HT1080 (cell line): ENCODE measurements at regions not wholly inside any gene's neighbourhood (a gene's known extent, or its start where the extent isn't known, plus 50 kb on each side); places are given as distances from the start of the nearest gene placed in this dataset.
"Not testable (repeated sequence)": the region's sequence is repeated elsewhere in the genome, so short reads cannot be mapped to it uniquely, and the experiment has no call there.

Experiments used
- DNase-seq: peaks from one replicate; pipeline ENCODE4 v3.0.0-alpha.2; 2015; ENCODE audit warnings: low read depth

- DNase-seq: no peak
Measured at GRCh38 chr6:150735341-150735851, 130.1 kb upstream of the MTHFD1L start.

GRCh38 chr6:150738092-150738629, 127.3 kb upstream of the MTHFD1L start:
- DNase-seq: no peak

GRCh38 chr6:150739711-150740349, 125.7 kb upstream of the MTHFD1L start:
- DNase-seq: no peak

GRCh38 chr6:150740453-150740852, 125.0 kb upstream of the MTHFD1L start:
- no peak for DNase-seq

- DNase-seq: no peak
Measured at GRCh38 chr6:150741633-150742200, 123.8 kb upstream of the MTHFD1L start.

- DNase-seq: no peak
Measured at GRCh38 chr6:150744522-150745260, 120.8 kb upstream of the MTHFD1L start.

- DNase-seq: no peak
Measured at GRCh38 chr6:150745896-150746295, 119.6 kb upstream of the MTHFD1L start.

- no peak for DNase-seq
Measured at GRCh38 chr6:150747155-150747554, 118.3 kb upstream of the MTHFD1L start.

GRCh38 chr6:150749091-150749670, 116.3 kb upstream of the MTHFD1L start:
- no peak for DNase-seq

- peak; percentile 71 for DNase-seq
Measured at GRCh38 chr6:150751296-150751695, 114.2 kb upstream of the MTHFD1L start.

GRCh38 chr6:150752409-150752808, 113.1 kb upstream of the MTHFD1L start:
- no peak for DNase-seq

GRCh38 chr6:150753371-150754064, 112.0 kb upstream of the MTHFD1L start:
- DNase-seq: no peak

- no peak for DNase-seq
Measured at GRCh38 chr6:150755042-150755441, 110.5 kb upstream of the MTHFD1L start.

- no peak for DNase-seq
Measured at GRCh38 chr6:150755524-150755923, 110.0 kb upstream of the MTHFD1L start.

GRCh38 chr6:150756173-150756572, 109.3 kb upstream of the MTHFD1L start:
- DNase-seq: no peak

- DNase-seq: not testable (repeated sequence)
Measured at GRCh38 chr6:150757807-150758206, 107.7 kb upstream of the MTHFD1L start.

GRCh38 chr6:150759483-150759882, 106.0 kb upstream of the MTHFD1L start:
- DNase-seq: peak; percentile 31

- DNase-seq: no peak
Measured at GRCh38 chr6:150761771-150762170, 103.7 kb upstream of the MTHFD1L start.

GRCh38 chr6:150764334-150765066, 101.0 kb upstream of the MTHFD1L start:
- DNase-seq: no peak

- no peak for DNase-seq
Measured at GRCh38 chr6:150765067-150765764, 100.3 kb upstream of the MTHFD1L start.
